ENCODE measurements at regions not wholly inside any gene's neighbourhood (a gene's known extent, or its start where the extent isn't known, plus 50 kb on each side); places are given as distances from the start of the nearest gene placed in this dataset.

GRCh38 chr1:82646336-82646735 lies 845.6 kb downstream of the ADGRL2 start:
- Histone ChIP-seq H3K27ac (no peak overlapping the region), H3K4me1 (no peaks in the 10 kb centered on the region), H3K27me3 (no peaks in the 10 kb centered on the region), H3K9me3 (no peaks in the 10 kb centered on the region), H3K4me3 (no peak overlapping the region), H3K36me3 (no peaks in the 10 kb centered on the region)
- no peak for ATAC-seq
- TF ChIP-seq CTCF (IDR thresholded peaks at IDR 0.05) = no peak
- intact Hi-C loops (cut with DNase I) = no loop called here
- no peak for DNase-seq

- intact Hi-C loops (cut with DNase I) = no loop called here
- Histone ChIP-seq H3K27ac (no peak overlapping the region), H3K4me1 (no peaks in the 10 kb centered on the region)
Observed at GRCh38 chr1:82644186-82644915, 843.6 kb downstream of the ADGRL2 start.

GRCh38 chr1:82640352-82640751 lies 839.6 kb downstream of the ADGRL2 start:
- no peak for TF ChIP-seq CTCF (IDR thresholded peaks at IDR 0.05)
- DNase-seq (no peak), ATAC-seq (no peak)
- H3K27me3 ChIP-seq = no peaks in the 10 kb centered on the region
- no peaks in the 10 kb centered on the region for H3K4me1 ChIP-seq
- H3K27ac ChIP-seq = no peak overlapping the region
- no peaks in the 10 kb centered on the region for H3K36me3 ChIP-seq
- no peak overlapping the region for H3K4me3 ChIP-seq
- intact Hi-C loops (cut with DNase I) = no loop called here
- no peaks in the 10 kb centered on the region for H3K9me3 ChIP-seq

More at GRCh38 chr1:82644186-82644915, 843.6 kb downstream of the ADGRL2 start:
- no peak for ATAC-seq
- no peak for TF ChIP-seq CTCF (IDR thresholded peaks at IDR 0.05)
- H3K36me3 ChIP-seq = no peaks in the 10 kb centered on the region
- H3K4me3 ChIP-seq = no peak overlapping the region
- peak in 1 of 4 donors; percentile 36 for DNase-seq
- no peaks in the 10 kb centered on the region for H3K27me3 ChIP-seq
- H3K9me3 ChIP-seq = no peaks in the 10 kb centered on the region

DNA sequence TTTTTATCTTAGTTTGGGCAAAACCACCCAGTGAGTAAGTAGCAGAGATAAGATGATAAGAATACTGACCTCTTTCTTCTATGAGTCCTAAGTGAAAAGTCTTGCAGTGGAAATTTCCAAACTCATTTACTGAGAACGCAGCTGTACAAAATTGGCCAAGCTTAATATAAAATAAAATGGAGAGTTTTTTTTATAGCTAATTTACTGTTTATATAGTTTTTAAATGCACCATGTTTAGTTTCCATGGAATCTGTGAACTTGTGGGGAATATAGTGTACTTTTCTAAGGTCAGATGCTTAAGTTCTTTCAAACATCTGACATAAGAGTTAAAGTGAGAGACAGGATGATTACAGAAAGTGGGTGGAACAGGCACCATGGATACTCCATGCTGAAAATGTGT lies 833.5 kb downstream of the ADGRL2 start:
- intact Hi-C loops (cut with DNase I) = no loop called here
- no peak for ATAC-seq
- H3K36me3 ChIP-seq = no peaks in the 10 kb centered on the region
- no peaks in the 10 kb centered on the region for H3K9me3 ChIP-seq
- DNase-seq = no peak
- no peak for TF ChIP-seq CTCF (IDR thresholded peaks at IDR 0.05)
- no peak overlapping the region for H3K27ac ChIP-seq
- no peaks in the 10 kb centered on the region for H3K27me3 ChIP-seq
- H3K4me1 ChIP-seq = no peaks in the 10 kb centered on the region
- no peak overlapping the region for H3K4me3 ChIP-seq

- Histone ChIP-seq H3K27ac (no peak overlapping the region), H3K4me3 (no peak overlapping the region), H3K9me3 (no peaks in the 10 kb centered on the region), H3K36me3 (no peaks in the 10 kb centered on the region), H3K27me3 (no peaks in the 10 kb centered on the region), H3K4me1 (no peaks in the 10 kb centered on the region)
- no peak for TF ChIP-seq CTCF (IDR thresholded peaks at IDR 0.05)
- DNase-seq = no peak
- no peak for ATAC-seq
- intact Hi-C loops (cut with DNase I) = no loop called here
Observed at GRCh38 chr1:82632155-82632554, 831.4 kb downstream of the ADGRL2 start.

Data from left lung (tissue), 4 donors.